HEK293 (cell line): ENCODE measurements at regions not wholly inside any gene's neighbourhood (a gene's known extent, or its start where the extent isn't known, plus 50 kb on each side); places are given as distances from the start of the nearest gene placed in this dataset.

Experiments used
- CTCF ChIA-PET: fragments of 350-600 bp; formaldehyde crosslinking; extraction: SDS; loops from one replicate; lab custom pipeline; 2021; ENCODE audit warnings: antibody characterized with exemption; lab: Yijun Ruan, JAX
- POLR2A ChIA-PET: fragments of 300-600 bp; formaldehyde crosslinking; extraction: SDS; loops from one replicate; lab custom pipeline; 2020; ENCODE audit warnings: antibody characterized with exemption, inconsistent platforms; lab: Yijun Ruan, JAX
- H3K27ac ChIP-seq: fragments of 200-500 bp; sonication (Bioruptor generic); 2 replicates; pipeline ENCODE4 v1.5.1; 2014; ENCODE audit warnings: low read depth, low read length, control low read depth, inconsistent platforms; ENCODE audit errors: extremely low read depth
- H3K36me3 ChIP-seq, 2 experiments: fragments of 200-500 bp in 1 of 2; sonication (Bioruptor generic) in 1 of 2; 1 replicate in 1 of 2; 2 replicates in 1 of 2; pipeline ENCODE4 v1.5.1; 2014 to 2017; ENCODE audit warnings: inconsistent platforms in 2 of 2, low read length in 2 of 2; ENCODE audit not compliant: control insufficient read depth in 2 of 2, insufficient read depth in 1 of 2
- H3K4me1 ChIP-seq: fragments of 200-500 bp; sonication (Bioruptor generic); 2 replicates; pipeline ENCODE4 v1.5.1; 2014; ENCODE audit warnings: mild to moderate bottlenecking, low read length, inconsistent platforms; ENCODE audit not compliant: control insufficient read depth, insufficient read depth
- H3K4me3 ChIP-seq: 2 replicates; pipeline ENCODE4 v1.5.1; 2011; ENCODE audit warnings: low read depth, mild to moderate bottlenecking, control low read depth, low read length, moderate library complexity
- H3K9me3 ChIP-seq: fragments of 200-500 bp; sonication (Bioruptor generic); 2 replicates; pipeline ENCODE4 v1.5.1; 2014; ENCODE audit warnings: low read depth, low read length, inconsistent platforms; ENCODE audit not compliant: control insufficient read depth, insufficient read depth
- IKZF3 ChIP-seq: fragments of 450-650 bp; IDR thresholded peaks from 2 replicates; pipeline ENCODE4 v1.5.0; 2018; ENCODE audit warnings: missing biosample characterization, mild to moderate bottlenecking, missing genetic modification characterization, moderate library complexity
- RBAK ChIP-seq: fragments of 450-650 bp; formaldehyde crosslinking; IDR thresholded peaks from 2 replicates; pipeline ENCODE4 v1.5.1; 2016; ENCODE audit warnings: missing biosample characterization, missing genetic modification characterization
- SALL2 ChIP-seq: fragments of 450-650 bp; formaldehyde crosslinking; IDR thresholded peaks from 2 replicates; pipeline ENCODE4 v1.5.0; 2017; ENCODE audit warnings: missing biosample characterization, mild to moderate bottlenecking, missing genetic modification characterization, borderline replicate concordance
- WT1 ChIP-seq: fragments of 450-650 bp; formaldehyde crosslinking; IDR thresholded peaks from 2 replicates; pipeline ENCODE4 v1.5.1; 2016; ENCODE audit warnings: missing biosample characterization, missing genetic modification characterization
- ZBTB17 ChIP-seq: fragments of 450-650 bp; formaldehyde crosslinking; IDR thresholded peaks from 2 replicates; pipeline ENCODE4 v1.5.1; 2016; ENCODE audit warnings: missing biosample characterization, missing genetic modification characterization
- ZBTB48 ChIP-seq: fragments of 450-650 bp; formaldehyde crosslinking; IDR thresholded peaks from 2 replicates; pipeline ENCODE4 v1.5.1; 2016; ENCODE audit warnings: missing biosample characterization, missing genetic modification characterization
- ZNF133 ChIP-seq: fragments of 450-650 bp; formaldehyde crosslinking; IDR thresholded peaks from 2 replicates; pipeline ENCODE4 v1.5.1; 2016; ENCODE audit warnings: missing biosample characterization, missing genetic modification characterization
- ZNF184 ChIP-seq: fragments of 450-650 bp; IDR thresholded peaks from 2 replicates; pipeline ENCODE4 v1.5.1; 2018; ENCODE audit warnings: missing biosample characterization, mild to moderate bottlenecking, missing genetic modification characterization
- ZNF280C ChIP-seq: fragments of 450-650 bp; formaldehyde crosslinking; IDR thresholded peaks from 2 replicates; pipeline ENCODE4 v1.5.1; 2016; ENCODE audit warnings: missing biosample characterization, missing genetic modification characterization
- ZNF292 ChIP-seq: fragments of 450-650 bp; formaldehyde crosslinking; IDR thresholded peaks from 2 replicates; pipeline ENCODE4 v1.5.1; 2016; ENCODE audit warnings: low read depth, missing biosample characterization, missing genetic modification characterization, borderline replicate concordance
- ZNF514 ChIP-seq: fragments of 450-650 bp; formaldehyde crosslinking; IDR thresholded peaks from 2 replicates; pipeline ENCODE4 v1.5.1; 2016; ENCODE audit warnings: missing biosample characterization, missing genetic modification characterization
- ZNF530 ChIP-seq: fragments of 450-650 bp; formaldehyde crosslinking; IDR thresholded peaks from 2 replicates; pipeline ENCODE4 v1.5.1; 2016; ENCODE audit warnings: low read depth, missing biosample characterization, missing genetic modification characterization
- ZNF623 ChIP-seq: fragments of 450-650 bp; formaldehyde crosslinking; IDR thresholded peaks from 2 replicates; pipeline ENCODE4 v1.5.1; 2016; ENCODE audit warnings: missing biosample characterization, missing genetic modification characterization
- ZNF670 ChIP-seq: fragments of 450-650 bp; formaldehyde crosslinking; IDR thresholded peaks from 2 replicates; pipeline ENCODE4 v1.5.1; 2016; ENCODE audit warnings: missing biosample characterization, missing genetic modification characterization, low read depth
- ZNF704 ChIP-seq: fragments of 450-650 bp; formaldehyde crosslinking; IDR thresholded peaks from 2 replicates; pipeline ENCODE4 v1.5.1; 2016; ENCODE audit warnings: missing biosample characterization, missing genetic modification characterization
- ZNF791 ChIP-seq: fragments of 450-650 bp; formaldehyde crosslinking; IDR thresholded peaks from 2 replicates; pipeline ENCODE4 v1.5.1; 2016; ENCODE audit warnings: missing biosample characterization, missing genetic modification characterization
- ZNF792 ChIP-seq: fragments of 450-650 bp; formaldehyde crosslinking; IDR thresholded peaks from 2 replicates; pipeline ENCODE4 v1.5.1; 2016; ENCODE audit warnings: missing biosample characterization, missing genetic modification characterization
- TF ChIP-seq, protein P1 (sequence below): fragments of 450-650 bp; formaldehyde crosslinking; IDR thresholded peaks from 2 replicates; pipeline ENCODE4 v1.5.0; 2017; ENCODE audit warnings: missing biosample characterization, missing genetic modification characterization, borderline replicate concordance

- POLR2A ChIA-PET = no interaction called here
- Histone ChIP-seq H3K27ac (no peak overlapping the region), H3K4me1 (no peaks in the 10 kb centered on the region), H3K4me3 (no peak overlapping the region), H3K9me3 (no peaks in the 10 kb centered on the region), H3K36me3 (no peaks in the 10 kb centered on the region)
- CTCF ChIA-PET = no interaction called here
- no peak for TF ChIP-seq IKZF3 (tag by site-specific recombination)
- no peak for TF ChIP-seq ZNF704 (tag by site-specific recombination)
- no peak for TF ChIP-seq SALL2 (tag by site-specific recombination)
- TF ChIP-seq ZNF530 (tag by site-specific recombination) = no peak
- no peak for TF ChIP-seq ZNF514 (tag by site-specific recombination)
- no peak for TF ChIP-seq ZNF792 (tag by site-specific recombination)
- TF ChIP-seq ZNF670 = no peak
- no peak for TF ChIP-seq ZNF623 (tag by site-specific recombination)
- TF ChIP-seq ZNF133 (tag by site-specific recombination) = no peak
- TF ChIP-seq ZNF184 (tag by site-specific recombination) = no peak
- no peak for TF ChIP-seq ZNF791
- TF ChIP-seq ZBTB17 (tag by site-specific recombination) = no peak
Observed at GRCh38 chr3:148280623-148281242, 417.0 kb upstream of the AGTR1 start.

GRCh38 chr3:148289159-148289558, 408.5 kb upstream of the AGTR1 start:
- Histone ChIP-seq H3K4me3 (no peak overlapping the region), H3K27ac (no peak overlapping the region), H3K4me1 (no peaks in the 10 kb centered on the region), H3K9me3 (no peaks in the 10 kb centered on the region), H3K36me3 (no peaks in the 10 kb centered on the region)
- ChIA-PET CTCF (no interaction called here), POLR2A (no interaction called here)
- peak; percentile 52 for TF ChIP-seq WT1 (tag by site-specific recombination)
- no peak for TF ChIP-seq ZNF670

- no peaks in the 10 kb centered on the region for H3K9me3 ChIP-seq
- no peaks in the 10 kb centered on the region for H3K4me1 ChIP-seq
- TF ChIP-seq, protein P1, sequence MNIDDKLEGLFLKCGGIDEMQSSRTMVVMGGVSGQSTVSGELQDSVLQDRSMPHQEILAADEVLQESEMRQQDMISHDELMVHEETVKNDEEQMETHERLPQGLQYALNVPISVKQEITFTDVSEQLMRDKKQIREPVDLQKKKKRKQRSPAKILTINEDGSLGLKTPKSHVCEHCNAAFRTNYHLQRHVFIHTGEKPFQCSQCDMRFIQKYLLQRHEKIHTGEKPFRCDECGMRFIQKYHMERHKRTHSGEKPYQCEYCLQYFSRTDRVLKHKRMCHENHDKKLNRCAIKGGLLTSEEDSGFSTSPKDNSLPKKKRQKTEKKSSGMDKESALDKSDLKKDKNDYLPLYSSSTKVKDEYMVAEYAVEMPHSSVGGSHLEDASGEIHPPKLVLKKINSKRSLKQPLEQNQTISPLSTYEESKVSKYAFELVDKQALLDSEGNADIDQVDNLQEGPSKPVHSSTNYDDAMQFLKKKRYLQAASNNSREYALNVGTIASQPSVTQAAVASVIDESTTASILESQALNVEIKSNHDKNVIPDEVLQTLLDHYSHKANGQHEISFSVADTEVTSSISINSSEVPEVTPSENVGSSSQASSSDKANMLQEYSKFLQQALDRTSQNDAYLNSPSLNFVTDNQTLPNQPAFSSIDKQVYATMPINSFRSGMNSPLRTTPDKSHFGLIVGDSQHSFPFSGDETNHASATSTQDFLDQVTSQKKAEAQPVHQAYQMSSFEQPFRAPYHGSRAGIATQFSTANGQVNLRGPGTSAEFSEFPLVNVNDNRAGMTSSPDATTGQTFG = no peak
- TF ChIP-seq ZBTB48 (tag by site-specific recombination) = no peak
- no peak for TF ChIP-seq ZNF280C (tag by site-specific recombination)
- TF ChIP-seq ZNF292 (tag by site-specific recombination) = no peak
- TF ChIP-seq RBAK (tag by site-specific recombination) = no peak
- H3K36me3 ChIP-seq = no peaks in the 10 kb centered on the region
- H3K4me3 ChIP-seq = no peak overlapping the region
- no peak overlapping the region for H3K27ac ChIP-seq
- ChIA-PET CTCF (no interaction called here), POLR2A (no interaction called here)
Observed at GRCh38 chr3:148297013-148297412, 400.7 kb upstream of the AGTR1 start.
